ENCODE measurements at regions not wholly inside any gene's neighbourhood (a gene's known extent, or its start where the extent isn't known, plus 50 kb on each side); places are given as distances from the start of the nearest gene placed in this dataset.

- TF ChIP-seq EZH2 (IDR thresholded peaks at IDR 0.05; ENCODE audit: low read depth), result no peak
- no peak for TF ChIP-seq CTCF (conservative IDR thresholded peaks at IDR 0.05)
These were observed 190.1 kb downstream of the SDHAF3 start for GRCh38 chr7:97307521-97308108.
